ENCODE measurements at regions not wholly inside any gene's neighbourhood (a gene's known extent, or its start where the extent isn't known, plus 50 kb on each side); places are given as distances from the start of the nearest gene placed in this dataset.

- Mint-ChIP-seq H3K9me3 (no peaks in the 10 kb centered on the region), H3K27ac (peak overlapping the region; percentile 81), H3K27me3 (no peaks in the 10 kb centered on the region), H3K4me3 (peak overlapping the region; percentile 42), H3K36me3 (ENCODE audit: low read depth) (no peaks in the 10 kb centered on the region), H3K4me1 (ENCODE audit: low read depth) (peaks cover 51% of the 10 kb centered on the region)
- intact Hi-C loops (cut with micrococcal nuclease) = loop anchor here (2.0 kb wide), 1 partner anchor 45 kb away; no protein-coding TSS in a partner anchor
- ATAC-seq (peak; percentile 31), DNase-seq (no peak)
- ChIA-PET CTCF (interaction anchor here (1.2 to 6.2 kb wide), 23 partner anchors 11 to 169 kb away, joined by 3 to 122 read pairs (median 11); partner anchors contain the start of gene RIPOR2), POLR2A (interaction anchor here (0.7 to 5.0 kb wide), 12 partner anchors 10 to 144 kb away, joined by 3 to 32 read pairs (median 4); no protein-coding TSS in a partner anchor)
- no peak for TF ChIP-seq CTCF (IDR thresholded peaks at IDR 0.05)
Observed at GRCh38 chr6:25025919-25026301, 90.2 kb upstream of the RIPOR2 start.

GRCh38 chr6:25026723-25027122 lies 91.0 kb upstream of the RIPOR2 start:
- H3K9me3 Mint-ChIP-seq = no peaks in the 10 kb centered on the region
- ChIA-PET CTCF (interaction anchor here (0.6 to 6.2 kb wide), 45 partner anchors 11 to 192 kb away, joined by 3 to 122 read pairs (median 5); partner anchors contain the start of gene RIPOR2), POLR2A (interaction anchor here (0.5 to 5.0 kb wide), 19 partner anchors 9 to 251 kb away, joined by 3 to 32 read pairs (median 4); partner anchors contain the start of gene RIPOR2)
- intact Hi-C loops (cut with micrococcal nuclease) = loop anchor here (2.0 kb wide), 1 partner anchor 44 kb away; no protein-coding TSS in a partner anchor
- no peak for TF ChIP-seq CTCF (IDR thresholded peaks at IDR 0.05)
- H3K27me3 Mint-ChIP-seq = no peaks in the 10 kb centered on the region
- no peak for ATAC-seq
- peak overlapping the region; percentile 65 for H3K4me3 Mint-ChIP-seq
- peak overlapping the region; percentile 81 for H3K27ac Mint-ChIP-seq
- DNase-seq = no peak
- H3K4me1 Mint-ChIP-seq (ENCODE audit: low read depth) = peaks cover 51% of the 10 kb centered on the region
- H3K36me3 Mint-ChIP-seq (ENCODE audit: low read depth) = no peaks in the 10 kb centered on the region

GRCh38 chr6:25027221-25027916 lies 91.6 kb upstream of the RIPOR2 start:
- H3K9me3 Mint-ChIP-seq = no peaks in the 10 kb centered on the region
- POLR2A ChIA-PET = interaction anchor here (0.5 to 5.0 kb wide), 20 partner anchors 9 to 252 kb away, joined by 3 to 32 read pairs (median 4); partner anchors contain the start of gene RIPOR2
- H3K36me3 Mint-ChIP-seq (ENCODE audit: low read depth) = no peaks in the 10 kb centered on the region
- DNase-seq (peak; percentile 90), ATAC-seq (peak; percentile 96)
- H3K4me3 Mint-ChIP-seq = peak overlapping the region; percentile 65
- TF ChIP-seq CTCF (IDR thresholded peaks at IDR 0.05) = peak; percentile 42
- H3K4me1 Mint-ChIP-seq (ENCODE audit: low read depth) = peaks cover 45% of the 10 kb centered on the region
- no peaks in the 10 kb centered on the region for H3K27me3 Mint-ChIP-seq
- peak overlapping the region; percentile 81 for H3K27ac Mint-ChIP-seq
- intact Hi-C loops (cut with micrococcal nuclease) = loop anchor here (2.0 kb wide), 1 partner anchor 43 kb away; no protein-coding TSS in a partner anchor
- CTCF ChIA-PET = interaction anchor here (0.6 to 6.2 kb wide), 47 partner anchors 12 to 447 kb away, joined by 3 to 122 read pairs (median 5); partner anchors contain the start of gene RIPOR2

GRCh38 chr6:25028328-25028727 lies 92.6 kb upstream of the RIPOR2 start:
- Mint-ChIP-seq H3K27me3 (no peaks in the 10 kb centered on the region), H3K4me1 (ENCODE audit: low read depth) (peaks cover 47% of the 10 kb centered on the region), H3K9me3 (no peaks in the 10 kb centered on the region), H3K27ac (peak overlapping the region; percentile 81), H3K4me3 (no peak overlapping the region), H3K36me3 (ENCODE audit: low read depth) (no peaks in the 10 kb centered on the region)
- no peak for DNase-seq
- ChIA-PET CTCF (interaction anchor here (0.8 to 6.2 kb wide), 17 partner anchors 11 to 447 kb away, joined by 3 to 122 read pairs (median 9); partner anchors contain the start of gene RIPOR2), POLR2A (interaction anchor here (0.8 to 5.0 kb wide), 8 partner anchors 8 to 111 kb away, joined by 3 to 32 read pairs (median 6); no protein-coding TSS in a partner anchor)
- ATAC-seq = no peak
- intact Hi-C loops (cut with micrococcal nuclease) = no loop called here
- no peak for TF ChIP-seq CTCF (IDR thresholded peaks at IDR 0.05)

All from activated CD8-positive, alpha-beta T cell treated with anti-CD3 and anti-CD28 coated beads for 36 hours (primary cell).